ENCODE measurements at regions not wholly inside any gene's neighbourhood (a gene's known extent, or its start where the extent isn't known, plus 50 kb on each side); places are given as distances from the start of the nearest gene placed in this dataset.

- Histone ChIP-seq H3K27me3 (ENCODE audit: control insufficient read depth in 2 of 2, insufficient read depth in 2 of 2, low read length in 2 of 2) (no peaks in the 10 kb centered on the region), H3K9me1 (replicated peaks; ENCODE audit: control insufficient read depth, extremely low read depth, insufficient read depth, low read length) (no peaks in the 10 kb centered on the region), H3K79me2 (ENCODE audit: control insufficient read depth, insufficient read depth, low read length) (no peaks in the 10 kb centered on the region), H4K20me1 (replicated peaks; ENCODE audit: control insufficient read depth, extremely low read depth, insufficient read depth, low read length) (no peaks in the 10 kb centered on the region), H3K27ac (ENCODE audit: insufficient read depth, low read depth, low read length) (no peak overlapping the region), H3K9ac (replicated peaks; ENCODE audit: extremely low read depth, insufficient read depth, low read length) (no peak overlapping the region), H3K9me3 (replicated peaks; ENCODE audit: control insufficient read depth, insufficient read depth, low read length) (no peaks in the 10 kb centered on the region), H3K4me3 (replicated peaks in 1 of 3; ENCODE audit: insufficient read depth in 1 of 3, low read depth in 1 of 3, low read length in 3 of 3) (no peak overlapping the region), H2AFZ (ENCODE audit: low read depth, low read length) (no peak overlapping the region), H3K4me1 (ENCODE audit: control insufficient read depth, extremely low read depth, insufficient read depth, low read length) (no peaks in the 10 kb centered on the region), H3K36me3 (ENCODE audit: control insufficient read depth in 2 of 2, extremely low read depth in 1 of 2, insufficient read depth in 2 of 2, low read length in 2 of 2) (no peaks in the 10 kb centered on the region), H3K4me2 (ENCODE audit: insufficient read depth, low read length) (no peak overlapping the region)
- ChIA-PET POLR2A (no interaction called here), CTCF (no interaction called here)
- no peak for FAIRE-seq
- intact Hi-C loops (cut with micrococcal nuclease) (no loop called here), dilution Hi-C loops (cut with MboI; ENCODE audit: extremely low pct_ligation_motif_present, low sequenced_read_pairs) (no loop called here)
- TF ChIP-seq JUN (IDR thresholded peaks at IDR 0.05; ENCODE audit: borderline replicate concordance, insufficient read depth, insufficient read length, low read depth) = no peak
- BruUV-seq (replicated peaks) = no TSS peak
- DNase-seq (ENCODE audit: low read depth, low spot score) = no peak
Observed at GRCh38 chr10:36592964-36593363, 532.4 kb upstream of the ANKRD30A start.

GRCh38 chr10:36591436-36591835, 534.0 kb upstream of the ANKRD30A start:
- ChIA-PET CTCF (no interaction called here), POLR2A (no interaction called here)
- Histone ChIP-seq H3K27ac (ENCODE audit: insufficient read depth, low read depth, low read length) (no peak overlapping the region), H3K79me2 (ENCODE audit: control insufficient read depth, insufficient read depth, low read length) (no peaks in the 10 kb centered on the region), H3K9me1 (replicated peaks; ENCODE audit: control insufficient read depth, extremely low read depth, insufficient read depth, low read length) (no peaks in the 10 kb centered on the region), H3K36me3 (ENCODE audit: control insufficient read depth in 2 of 2, extremely low read depth in 1 of 2, insufficient read depth in 2 of 2, low read length in 2 of 2) (no peaks in the 10 kb centered on the region), H4K20me1 (replicated peaks; ENCODE audit: control insufficient read depth, extremely low read depth, insufficient read depth, low read length) (no peaks in the 10 kb centered on the region), H2AFZ (ENCODE audit: low read depth, low read length) (no peak overlapping the region), H3K27me3 (ENCODE audit: control insufficient read depth in 2 of 2, insufficient read depth in 2 of 2, low read length in 2 of 2) (no peaks in the 10 kb centered on the region), H3K9me3 (replicated peaks; ENCODE audit: control insufficient read depth, insufficient read depth, low read length) (no peaks in the 10 kb centered on the region), H3K4me1 (ENCODE audit: control insufficient read depth, extremely low read depth, insufficient read depth, low read length) (no peaks in the 10 kb centered on the region), H3K4me2 (ENCODE audit: insufficient read depth, low read length) (no peak overlapping the region), H3K4me3 (replicated peaks in 1 of 3; ENCODE audit: insufficient read depth in 1 of 3, low read depth in 1 of 3, low read length in 3 of 3) (no peak overlapping the region), H3K9ac (replicated peaks; ENCODE audit: extremely low read depth, insufficient read depth, low read length) (no peak overlapping the region)
- no peak for DNase-seq (ENCODE audit: low read depth, low spot score)
- TF ChIP-seq MYC (IDR thresholded peaks at IDR 0.05; ENCODE audit: low read depth, low read length) (no peak), POLR2A (IDR thresholded peaks at IDR 0.05; ENCODE audit: low read depth, low read length) (no peak), EZH2 (IDR thresholded peaks at IDR 0.05; ENCODE audit: borderline replicate concordance, low read depth, low read length, severe bottlenecking) (no peak), POLR2AphosphoS5 (IDR thresholded peaks at IDR 0.05; ENCODE audit: insufficient read depth, low read depth, low read length) (no peak), JUN (IDR thresholded peaks at IDR 0.05; ENCODE audit: borderline replicate concordance, insufficient read depth, insufficient read length, low read depth) (no peak), CTCF (IDR thresholded peaks at IDR 0.05; ENCODE audit: extremely low read depth in 1 of 2, insufficient read depth in 1 of 2, low read depth in 1 of 2, low read length in 2 of 2) (no peak), FOS (IDR thresholded peaks at IDR 0.05; ENCODE audit: borderline replicate concordance, insufficient read depth, low read length) (no peak), GATA2 (IDR thresholded peaks at IDR 0.05; ENCODE audit: insufficient read depth, insufficient read length, low read depth, low read length) (no peak)
- TF ChIP-seq, protein P1, sequence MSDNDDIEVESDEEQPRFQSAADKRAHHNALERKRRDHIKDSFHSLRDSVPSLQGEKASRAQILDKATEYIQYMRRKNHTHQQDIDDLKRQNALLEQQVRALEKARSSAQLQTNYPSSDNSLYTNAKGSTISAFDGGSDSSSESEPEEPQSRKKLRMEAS (IDR thresholded peaks at IDR 0.05; ENCODE audit: insufficient read depth, insufficient read length) = no peak
- dilution Hi-C loops (cut with MboI; ENCODE audit: extremely low pct_ligation_motif_present, low sequenced_read_pairs) = no loop called here
- FAIRE-seq = no peak
- BruUV-seq (replicated peaks) = no TSS peak
- intact Hi-C loops (cut with micrococcal nuclease) = no loop called here

All from endothelial cell of umbilical vein (primary cell).